ENCODE measurements at regions not wholly inside any gene's neighbourhood (a gene's known extent, or its start where the extent isn't known, plus 50 kb on each side); places are given as distances from the start of the nearest gene placed in this dataset.

DNA sequence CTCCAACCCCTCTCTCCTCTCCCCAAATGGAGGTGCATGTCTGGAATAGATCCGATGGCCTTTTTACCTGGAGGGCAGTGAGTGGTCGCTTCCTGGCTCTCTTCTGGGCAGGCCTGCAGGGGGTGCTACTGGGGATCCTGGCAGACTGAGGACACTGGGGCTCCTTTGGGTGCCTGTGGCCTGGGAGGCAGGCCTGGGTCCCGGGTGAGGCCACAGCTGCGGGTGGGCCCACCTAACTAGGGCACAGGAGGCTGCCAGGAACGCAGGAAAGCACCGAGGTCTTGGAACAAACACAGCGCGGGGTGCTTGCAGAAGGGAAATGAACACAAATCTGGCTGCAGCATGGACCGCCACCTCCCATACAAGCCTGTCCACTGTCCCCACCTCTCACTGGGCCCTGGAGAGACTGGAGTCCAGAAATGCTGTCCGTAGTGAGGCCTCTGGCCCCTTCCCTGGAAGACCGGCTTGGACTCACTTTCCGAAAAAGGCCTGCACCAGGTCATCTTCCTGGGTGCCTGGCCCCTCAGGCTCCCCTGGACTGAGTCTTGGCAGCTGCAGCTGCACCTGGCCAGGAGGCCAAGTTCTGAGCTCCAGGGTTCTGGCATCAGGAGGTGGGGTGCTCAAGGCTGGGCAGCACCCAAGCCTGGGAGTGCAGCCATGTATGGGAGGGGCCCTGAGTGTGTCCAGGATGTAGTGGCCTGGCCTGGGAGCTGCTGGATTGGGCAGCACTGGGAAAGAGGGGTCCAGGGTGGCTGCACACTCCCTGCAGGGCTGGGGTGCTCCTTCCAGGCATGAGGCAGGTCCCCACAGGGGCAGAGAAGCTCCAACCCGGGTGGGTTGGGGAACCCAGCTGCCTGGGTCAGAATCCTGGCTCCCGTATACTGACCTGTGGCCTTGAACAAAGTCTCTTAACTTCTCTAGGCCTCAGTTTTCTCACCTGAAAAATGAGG lies 195.1 kb downstream of the IRF8 start:
- no peaks in the 10 kb centered on the region for H3K36me3 ChIP-seq
- no peak overlapping the region for H3K4me3 ChIP-seq
- 65 to 79% (median 77%) methylated on average over 6 to 14 of the region's 14 CpGs for WGBS, 5 donors
- no peak overlapping the region for H3K27ac ChIP-seq
- no peak for DNase-seq
- H3K27me3 ChIP-seq = peaks cover 0 to 3% (median 0%) of the 10 kb centered on the region in 3 donors
- H3K4me1 ChIP-seq = no peaks in the 10 kb centered on the region
- no peaks in the 10 kb centered on the region for H3K9me3 ChIP-seq
- TF ChIP-seq EP300 (IDR thresholded peaks at IDR 0.05) = no peak
- intact Hi-C loops (cut with DNase I; ENCODE audit: low total_unique reads) = no loop called here

- H3K9me3 ChIP-seq = no peaks in the 10 kb centered on the region
- no peaks in the 10 kb centered on the region for H3K4me1 ChIP-seq
- intact Hi-C loops (cut with DNase I; ENCODE audit: low total_unique reads) = no loop called here
- DNase-seq = no peak
- no peaks in the 10 kb centered on the region for H3K36me3 ChIP-seq
- TF ChIP-seq POLR2AphosphoS5 (IDR thresholded peaks at IDR 0.05) (no peak), CTCF (IDR thresholded peaks at IDR 0.05) (no peak), POLR2A (IDR thresholded peaks at IDR 0.05) (no peak), EP300 (IDR thresholded peaks at IDR 0.05) (no peak)
- WGBS, 5 donors = 73 to 86% (median 86%) methylated on average over 15 of the region's 15 CpGs
- no peak overlapping the region for H3K4me3 ChIP-seq
- no peak overlapping the region for H3K27ac ChIP-seq
- H3K27me3 ChIP-seq = peaks cover 0 to 3% (median 0%) of the 10 kb centered on the region in 3 donors
Observed at GRCh38 chr16:86095131-86095752, 196.3 kb downstream of the IRF8 start.

- DNase-seq = no peak
- peaks cover 0 to 8% (median 0%) of the 10 kb centered on the region in 3 donors for H3K27me3 ChIP-seq
- H3K27ac ChIP-seq = no peak overlapping the region
- H3K36me3 ChIP-seq = no peaks in the 10 kb centered on the region
- intact Hi-C loops (cut with DNase I; ENCODE audit: low total_unique reads) = no loop called here
- 50 to 91% (median 79%) methylated on average over 4 to 6 of the region's 6 CpGs for WGBS, 5 donors
- H3K4me1 ChIP-seq = peaks cover 0 to 3% (median 0%) of the 10 kb centered on the region in 4 donors
- no peak for TF ChIP-seq POLR2A (IDR thresholded peaks at IDR 0.05)
- TF ChIP-seq EP300 (IDR thresholded peaks at IDR 0.05) = no peak
- no peak for TF ChIP-seq POLR2AphosphoS5 (IDR thresholded peaks at IDR 0.05)
- no peak for TF ChIP-seq CTCF (IDR thresholded peaks at IDR 0.05)
- no peak overlapping the region for H3K4me3 ChIP-seq
- H3K9me3 ChIP-seq = no peaks in the 10 kb centered on the region
Observed at GRCh38 chr16:86095906-86096485, 197.0 kb downstream of the IRF8 start.

- no peak overlapping the region for H3K27ac ChIP-seq
- H3K9me3 ChIP-seq = no peaks in the 10 kb centered on the region
- H3K4me3 ChIP-seq = no peak overlapping the region
- 75 to 90% (median 88%) methylated on average over 7 of the region's 7 CpGs for WGBS, 5 donors
- no peak for DNase-seq
- no peaks in the 10 kb centered on the region for H3K36me3 ChIP-seq
- TF ChIP-seq CTCF (IDR thresholded peaks at IDR 0.05) = no peak
- TF ChIP-seq POLR2A (IDR thresholded peaks at IDR 0.05) = no peak
- peaks cover 0 to 15% (median 0%) of the 10 kb centered on the region in 3 donors for H3K27me3 ChIP-seq
- peaks cover 0 to 6% (median 0%) of the 10 kb centered on the region in 4 donors for H3K4me1 ChIP-seq
- intact Hi-C loops (cut with DNase I; ENCODE audit: low total_unique reads) = no loop called here
Observed at GRCh38 chr16:86096850-86097249, 197.9 kb downstream of the IRF8 start.
